ENCODE measurements at regions not wholly inside any gene's neighbourhood (a gene's known extent, or its start where the extent isn't known, plus 50 kb on each side); places are given as distances from the start of the nearest gene placed in this dataset.
A peak's percentile ranks its signal among the peaks of the same experiment; 100 is the strongest.

DNA sequence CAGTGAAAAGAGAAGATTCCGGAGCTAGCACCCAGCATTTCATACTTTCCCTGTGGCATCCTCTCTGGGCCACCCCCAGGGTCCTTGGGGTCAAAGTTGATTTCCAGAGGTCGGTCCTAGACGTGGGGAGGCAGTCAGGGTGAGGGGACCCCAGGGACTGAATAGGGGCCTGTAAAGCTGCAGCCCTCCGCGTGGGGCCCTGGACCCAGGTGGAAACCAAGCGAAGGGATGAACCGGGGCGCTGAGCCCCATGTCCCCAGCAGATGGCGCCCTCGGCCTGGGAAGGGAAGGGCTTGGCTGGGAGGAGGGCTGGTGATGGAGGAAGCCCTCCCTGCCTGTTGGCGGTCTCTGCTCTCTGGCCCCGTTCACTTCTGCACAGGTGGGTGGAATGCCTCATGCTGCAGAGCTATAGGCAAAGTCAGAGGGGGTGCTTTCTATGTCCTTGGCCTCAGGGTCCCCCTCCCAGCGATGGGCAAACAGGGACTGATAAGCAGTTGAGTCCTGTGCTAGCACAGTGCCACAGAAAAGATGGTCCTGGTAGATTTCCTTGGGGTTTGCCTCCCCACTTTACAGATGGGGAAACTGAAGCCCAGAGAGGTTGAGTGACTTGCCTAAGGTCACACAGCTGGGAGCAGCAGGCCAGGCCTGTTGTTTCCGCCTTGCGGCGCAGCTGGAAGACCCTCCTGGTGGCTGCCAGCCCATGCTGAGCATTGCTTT is 163.4 kb upstream of the CIBAR2 start (continued):
- TF ChIP-seq ZNF598 (CRISPR knock-in tag; IDR thresholded peaks at IDR 0.05; ENCODE audit: borderline replicate concordance) (peak; percentile 84; the same call in 1 of the 2 replicates), ZFX (CRISPR knock-in tag; IDR thresholded peaks at IDR 0.05; ENCODE audit: low read depth) (peak; percentile 48; the same call in 1 of the 2 replicates), ETV5 (CRISPR knock-in tag; IDR thresholded peaks at IDR 0.05; ENCODE audit: borderline replicate concordance) (peak; percentile 59), PRPF4 (IDR thresholded peaks at IDR 0.05; ENCODE audit: low read depth, low read length, poor library complexity, severe bottlenecking) (no peak), ZKSCAN8 (CRISPR knock-in tag; IDR thresholded peaks at IDR 0.05; ENCODE audit: borderline replicate concordance) (peak; percentile 49; the same call in 1 of the 2 replicates), SIX1 (CRISPR knock-in tag; IDR thresholded peaks at IDR 0.05; ENCODE audit: borderline replicate concordance) (no peak), MAFG (CRISPR knock-in tag; IDR thresholded peaks at IDR 0.05) (no peak), DMAP1 (CRISPR knock-in tag; IDR thresholded peaks at IDR 0.05) (no peak), PHF20 (CRISPR knock-in tag; IDR thresholded peaks at IDR 0.05) (no peak), NFATC3 (CRISPR knock-in tag; IDR thresholded peaks at IDR 0.05) (0 out of 2 replicates have a peak, but pooled peaks have one; percentile 65), ARHGAP35 (CRISPR knock-in tag; IDR thresholded peaks at IDR 0.05; ENCODE audit: borderline replicate concordance) (peak; percentile 39; the same call in 1 of the 2 replicates), ZNF883 (CRISPR knock-in tag; IDR thresholded peaks at IDR 0.05; ENCODE audit: not compliant biosample characterization) (peak; percentile 76), ZNF10 (CRISPR knock-in tag; IDR thresholded peaks at IDR 0.05; ENCODE audit: borderline replicate concordance, low read depth) (no peak), GABPB1 (CRISPR knock-in tag; IDR thresholded peaks at IDR 0.05) (peak; percentile 61), ZNF275 (CRISPR knock-in tag; IDR thresholded peaks at IDR 0.05; ENCODE audit: borderline replicate concordance) (no peak), NFKBIZ (CRISPR knock-in tag; IDR thresholded peaks at IDR 0.05) (no peak), ZNF547 (CRISPR knock-in tag; IDR thresholded peaks at IDR 0.05) (peak; percentile 81; the same call in 1 of the 2 replicates), HBP1 (CRISPR knock-in tag; IDR thresholded peaks at IDR 0.05; ENCODE audit: low read depth) (0 out of 2 replicates have a peak, but pooled peaks have one; percentile 59), ZNF343 (CRISPR knock-in tag; IDR thresholded peaks at IDR 0.05) (0 out of 2 replicates have a peak, but pooled peaks have one; percentile 17), NR2F1 (CRISPR knock-in tag; IDR thresholded peaks at IDR 0.05) (0 out of 4 replicates have a peak, but pooled peaks of 1 of the 2 experiments have one; percentile 43)
- TF ChIP-seq, protein P1, sequence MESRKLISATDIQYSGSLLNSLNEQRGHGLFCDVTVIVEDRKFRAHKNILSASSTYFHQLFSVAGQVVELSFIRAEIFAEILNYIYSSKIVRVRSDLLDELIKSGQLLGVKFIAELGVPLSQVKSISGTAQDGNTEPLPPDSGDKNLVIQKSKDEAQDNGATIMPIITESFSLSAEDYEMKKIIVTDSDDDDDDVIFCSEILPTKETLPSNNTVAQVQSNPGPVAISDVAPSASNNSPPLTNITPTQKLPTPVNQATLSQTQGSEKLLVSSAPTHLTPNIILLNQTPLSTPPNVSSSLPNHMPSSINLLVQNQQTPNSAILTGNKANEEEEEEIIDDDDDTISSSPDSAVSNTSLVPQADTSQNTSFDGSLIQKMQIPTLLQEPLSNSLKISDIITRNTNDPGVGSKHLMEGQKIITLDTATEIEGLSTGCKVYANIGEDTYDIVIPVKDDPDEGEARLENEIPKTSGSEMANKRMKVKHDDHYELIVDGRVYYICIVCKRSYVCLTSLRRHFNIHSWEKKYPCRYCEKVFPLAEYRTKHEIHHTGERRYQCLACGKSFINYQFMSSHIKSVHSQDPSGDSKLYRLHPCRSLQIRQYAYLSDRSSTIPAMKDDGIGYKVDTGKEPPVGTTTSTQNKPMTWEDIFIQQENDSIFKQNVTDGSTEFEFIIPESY (CRISPR knock-in tag; IDR thresholded peaks at IDR 0.05) = peak; percentile 83
- TF ChIP-seq, protein P2, sequence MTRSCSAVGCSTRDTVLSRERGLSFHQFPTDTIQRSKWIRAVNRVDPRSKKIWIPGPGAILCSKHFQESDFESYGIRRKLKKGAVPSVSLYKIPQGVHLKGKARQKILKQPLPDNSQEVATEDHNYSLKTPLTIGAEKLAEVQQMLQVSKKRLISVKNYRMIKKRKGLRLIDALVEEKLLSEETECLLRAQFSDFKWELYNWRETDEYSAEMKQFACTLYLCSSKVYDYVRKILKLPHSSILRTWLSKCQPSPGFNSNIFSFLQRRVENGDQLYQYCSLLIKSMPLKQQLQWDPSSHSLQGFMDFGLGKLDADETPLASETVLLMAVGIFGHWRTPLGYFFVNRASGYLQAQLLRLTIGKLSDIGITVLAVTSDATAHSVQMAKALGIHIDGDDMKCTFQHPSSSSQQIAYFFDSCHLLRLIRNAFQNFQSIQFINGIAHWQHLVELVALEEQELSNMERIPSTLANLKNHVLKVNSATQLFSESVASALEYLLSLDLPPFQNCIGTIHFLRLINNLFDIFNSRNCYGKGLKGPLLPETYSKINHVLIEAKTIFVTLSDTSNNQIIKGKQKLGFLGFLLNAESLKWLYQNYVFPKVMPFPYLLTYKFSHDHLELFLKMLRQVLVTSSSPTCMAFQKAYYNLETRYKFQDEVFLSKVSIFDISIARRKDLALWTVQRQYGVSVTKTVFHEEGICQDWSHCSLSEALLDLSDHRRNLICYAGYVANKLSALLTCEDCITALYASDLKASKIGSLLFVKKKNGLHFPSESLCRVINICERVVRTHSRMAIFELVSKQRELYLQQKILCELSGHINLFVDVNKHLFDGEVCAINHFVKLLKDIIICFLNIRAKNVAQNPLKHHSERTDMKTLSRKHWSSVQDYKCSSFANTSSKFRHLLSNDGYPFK (CRISPR knock-in tag; IDR thresholded peaks at IDR 0.05; ENCODE audit: borderline replicate concordance) = peak; percentile 67; the same call in 1 of the 2 replicates
